ENCODE measurements at regions not wholly inside any gene's neighbourhood (a gene's known extent, or its start where the extent isn't known, plus 50 kb on each side); places are given as distances from the start of the nearest gene placed in this dataset.

GRCh38 chr9:13354733-13355132, 75.2 kb upstream of the MPDZ start:
- H3K4me1 ChIP-seq (ENCODE audit: control insufficient read depth, insufficient read depth, low read length): no peaks in the 10 kb centered on the region
- no peaks in the 10 kb centered on the region for H3K27me3 ChIP-seq (ENCODE audit: control insufficient read depth, insufficient read depth, low read length)
- no TSS peak for BruUV-seq (replicated peaks)
- no peak for ATAC-seq
- no peak for DNase-seq (ENCODE audit: low read depth, low spot score)
- H3K4me3 ChIP-seq (ENCODE audit: low read depth in 2 of 2, low read length in 2 of 2): no peak overlapping the region
- no peaks in the 10 kb centered on the region for H3K9me3 ChIP-seq (ENCODE audit: control insufficient read depth, insufficient read depth, low read depth, low read length)
- ChIA-PET CTCF (no interaction called here), POLR2A (no interaction called here)
- TF ChIP-seq SIN3A (IDR thresholded peaks at IDR 0.05; ENCODE audit: borderline replicate concordance, insufficient read depth, low read depth, low read length) (no peak), POLR2AphosphoS5 (IDR thresholded peaks at IDR 0.05; ENCODE audit: low read depth, low read length) (no peak), TCF7L2 (IDR thresholded peaks at IDR 0.05; ENCODE audit: low read depth, low read length) (no peak), REST (IDR thresholded peaks at IDR 0.05; ENCODE audit: insufficient read depth in 1 of 2, low read depth in 2 of 2, low read length in 1 of 2) (no peak), CTCF (IDR thresholded peaks at IDR 0.05) (no peak)
- intact Hi-C loops (cut with micrococcal nuclease; ENCODE audit: unreplicated experiment) (no loop called here), in situ Hi-C loops (cut with HindIII; ENCODE audit: low pct_unique_long_range_greater_than_20kb, low sequenced_read_pairs) (no loop called here)
- H3K36me3 ChIP-seq (ENCODE audit: control insufficient read depth, insufficient read depth, low read length): no peaks in the 10 kb centered on the region
- H3K27ac ChIP-seq (ENCODE audit: low read length): no peak overlapping the region

- H3K4me3 ChIP-seq (ENCODE audit: low read depth in 2 of 2, low read length in 2 of 2): no peak overlapping the region
- CTCF ChIA-PET: no interaction called here
- DNase-seq (ENCODE audit: low read depth, low spot score): no peak
- no peak overlapping the region for H3K27ac ChIP-seq (ENCODE audit: low read length)
- H3K9me3 ChIP-seq (ENCODE audit: control insufficient read depth, insufficient read depth, low read depth, low read length): no peaks in the 10 kb centered on the region
- no peaks in the 10 kb centered on the region for H3K27me3 ChIP-seq (ENCODE audit: control insufficient read depth, insufficient read depth, low read length)
- H3K4me1 ChIP-seq (ENCODE audit: control insufficient read depth, insufficient read depth, low read length): no peaks in the 10 kb centered on the region
- intact Hi-C loops (cut with micrococcal nuclease; ENCODE audit: unreplicated experiment): no loop called here
- no peak for TF ChIP-seq SIN3A (IDR thresholded peaks at IDR 0.05; ENCODE audit: borderline replicate concordance, insufficient read depth, low read depth, low read length)
- TF ChIP-seq REST (IDR thresholded peaks at IDR 0.05; ENCODE audit: insufficient read depth in 1 of 2, low read depth in 2 of 2, low read length in 1 of 2): no peak
- no peak for TF ChIP-seq TCF7L2 (IDR thresholded peaks at IDR 0.05; ENCODE audit: low read depth, low read length)
- TF ChIP-seq POLR2AphosphoS5 (IDR thresholded peaks at IDR 0.05; ENCODE audit: low read depth, low read length): no peak
- in situ Hi-C loops (cut with HindIII; ENCODE audit: low pct_unique_long_range_greater_than_20kb, low sequenced_read_pairs): no loop called here
- no peaks in the 10 kb centered on the region for H3K36me3 ChIP-seq (ENCODE audit: control insufficient read depth, insufficient read depth, low read length)
- POLR2A ChIA-PET: no interaction called here
- no TSS peak for BruUV-seq (replicated peaks)
- ATAC-seq: no peak
Observed at GRCh38 chr9:13352451-13352979, 73.0 kb upstream of the MPDZ start.
